IMR-90 (cell line): ENCODE measurements at regions not wholly inside any gene's neighbourhood (a gene's known extent, or its start where the extent isn't known, plus 50 kb on each side); places are given as distances from the start of the nearest gene placed in this dataset.

Source experiments
- ATAC-seq: fragments of 200-7000 bp; cut with Tn5 transposase; 2 replicates; pipeline ENCODE4 v1.9.1; 2020; ENCODE audit warnings: low read depth, mild to moderate bottlenecking, moderate library complexity
- BruUV-seq: library from RNA; stranded (reverse); fragments of 400-500 nt; replicated peaks from 2 replicates; lab custom pipeline; 2021; lab: Mats Ljungman, UMichigan
- CTCF ChIA-PET: fragments of 300-600 bp; formaldehyde crosslinking; extraction: SDS; loops from one replicate; lab custom pipeline; 2021; ENCODE audit warnings: antibody characterized with exemption; lab: Yijun Ruan, JAX
- POLR2A ChIA-PET: fragments of 300-600 bp; sonication (Branson Sonifier 250); formaldehyde crosslinking; loops from one replicate; lab custom pipeline; 2022; ENCODE audit warnings: antibody characterized with exemption; ENCODE audit not compliant: unreplicated experiment; lab: Charles Lee
- DNase-seq: peaks from one replicate; pipeline ENCODE4 v3.0.0; 2013
- H2AFZ ChIP-seq: replicated peaks from 2 replicates; pipeline ENCODE3; 2013; ENCODE audit warnings: low read length, mild to moderate bottlenecking; ENCODE audit not compliant: poor library complexity
- H2AK5ac ChIP-seq: 2 replicates; pipeline ENCODE4 v1.6.1; 2013; ENCODE audit warnings: low read depth, low read length, inconsistent platforms
- H2AK9ac ChIP-seq: replicated peaks from 2 replicates; pipeline ENCODE3; 2013; ENCODE audit warnings: mild to moderate bottlenecking, low read depth, low read length, moderate library complexity; ENCODE audit not compliant: poor library complexity
- H2BK120ac ChIP-seq: 2 replicates; pipeline ENCODE4 v1.6.1; 2013; ENCODE audit warnings: low read depth, low read length, inconsistent platforms
- H2BK15ac ChIP-seq: 3 replicates; pipeline ENCODE4 v1.6.1; 2013; ENCODE audit warnings: low read depth, low read length, inconsistent platforms
- H2BK20ac ChIP-seq: 2 replicates; pipeline ENCODE4 v1.6.1; 2013; ENCODE audit warnings: low read depth, mild to moderate bottlenecking, inconsistent platforms, low read length, moderate library complexity
- H2BK5ac ChIP-seq: 2 replicates; pipeline ENCODE4 v1.6.1; 2013; ENCODE audit warnings: mild to moderate bottlenecking, low read depth, low read length, inconsistent platforms; ENCODE audit not compliant: poor library complexity, severe bottlenecking
- H3K14ac ChIP-seq: replicated peaks from 2 replicates; pipeline ENCODE4 v1.6.1; 2013; ENCODE audit warnings: low read depth, low read length, inconsistent platforms
- H3K18ac ChIP-seq: 2 replicates; pipeline ENCODE4 v1.6.1; 2013; ENCODE audit warnings: low read depth, low read length, control low read depth
- H3K23ac ChIP-seq: 2 replicates; pipeline ENCODE4 v1.6.1; 2013; ENCODE audit warnings: low read depth, low read length, inconsistent platforms
- H3K27ac ChIP-seq: 2 replicates; pipeline ENCODE4 v1.5.1; 2013; ENCODE audit warnings: mild to moderate bottlenecking, control low read depth, low read length; ENCODE audit not compliant: insufficient read depth
- H3K27me3 ChIP-seq: 2 replicates; pipeline ENCODE4 v1.6.1; 2013; ENCODE audit warnings: low read length; ENCODE audit not compliant: control insufficient read depth, insufficient read depth
- H3K36me3 ChIP-seq: 2 replicates; pipeline ENCODE4 v1.6.1; 2013; ENCODE audit warnings: low read length, mixed read lengths; ENCODE audit not compliant: control insufficient read depth, insufficient read depth
- H3K4ac ChIP-seq: 2 replicates; pipeline ENCODE4 v1.6.1; 2013; ENCODE audit warnings: low read depth, low read length, inconsistent platforms
- H3K4me1 ChIP-seq: 2 replicates; pipeline ENCODE4 v1.6.1; 2013; ENCODE audit warnings: low read length, mixed read lengths; ENCODE audit not compliant: control insufficient read depth, insufficient read depth
- H3K4me2 ChIP-seq: 2 replicates; pipeline ENCODE4 v1.6.1; 2013; ENCODE audit warnings: low read depth, mild to moderate bottlenecking, control low read depth, low read length, moderate library complexity
- H3K4me3 ChIP-seq: 2 replicates; pipeline ENCODE4 v1.5.1; 2013; ENCODE audit warnings: low read depth, mild to moderate bottlenecking, control low read depth, low read length, moderate library complexity; ENCODE audit not compliant: insufficient read depth
- H3K56ac ChIP-seq: 2 replicates; pipeline ENCODE4 v1.6.1; 2013; ENCODE audit warnings: low read length, inconsistent platforms; ENCODE audit not compliant: insufficient read depth; ENCODE audit errors: extremely low read depth
- H3K79me1 ChIP-seq, 2 experiments: 2 replicates each; pipeline ENCODE4 v1.6.1; 2013; ENCODE audit warnings: low read length in 2 of 2, inconsistent platforms in 1 of 2, low read depth in 1 of 2
- H3K9ac ChIP-seq: 2 replicates; pipeline ENCODE4 v1.6.1; 2013; ENCODE audit warnings: low read depth, low read length, control low read depth
- H3K9me1 ChIP-seq: 2 replicates; pipeline ENCODE4 v1.6.1; 2013; ENCODE audit warnings: low read length, inconsistent platforms; ENCODE audit not compliant: insufficient read depth
- H3K9me3 ChIP-seq: 2 replicates; pipeline ENCODE4 v1.6.1; 2013; ENCODE audit warnings: low read length; ENCODE audit not compliant: control insufficient read depth, insufficient read depth
- H4K20me1 ChIP-seq: 2 replicates; pipeline ENCODE4 v1.6.1; 2013; ENCODE audit warnings: low read length, inconsistent platforms; ENCODE audit not compliant: insufficient read depth
- H4K5ac ChIP-seq: 2 replicates; pipeline ENCODE4 v1.6.1; 2013; ENCODE audit warnings: mild to moderate bottlenecking, low read depth, low read length, control low read depth
- H4K8ac ChIP-seq, 2 experiments: 2 replicates each; pipeline ENCODE4 v1.6.1; 2013; ENCODE audit warnings: low read depth in 2 of 2, low read length in 2 of 2, control low read depth in 1 of 2, inconsistent platforms in 1 of 2
- H4K91ac ChIP-seq: 2 replicates; pipeline ENCODE4 v1.6.1; 2013; ENCODE audit warnings: low read depth, low read length, inconsistent platforms; ENCODE audit not compliant: insufficient read depth
- BHLHE40 ChIP-seq: fragments of 150-350 bp; IDR thresholded peaks from 2 replicates; pipeline ENCODE4 v1.6.1; 2016; ENCODE audit warnings: mild to moderate bottlenecking, low read depth, low read length
- CEBPB ChIP-seq: IDR thresholded peaks from 2 replicates; pipeline ENCODE4 v1.6.1; 2012; ENCODE audit warnings: low read depth, low read length, improper control_type of control experiment
- CHD1 ChIP-seq: IDR thresholded peaks from 2 replicates; pipeline ENCODE4 v1.6.1; 2012; ENCODE audit warnings: low read depth, low read length, improper control_type of control experiment
- CTCF ChIP-seq: conservative IDR thresholded peaks from 2 replicates; pipeline ENCODE4 v1.5.1; 2012; ENCODE audit warnings: mild to moderate bottlenecking, low read depth, low read length, improper control_type of control experiment
- ELK1 ChIP-seq: fragments of 150-350 bp; IDR thresholded peaks from 2 replicates; pipeline ENCODE4 v1.6.1; 2016; ENCODE audit warnings: low read depth, mild to moderate bottlenecking, low read length, moderate library complexity, borderline replicate concordance
- FOS ChIP-seq: fragments of 150-350 bp; IDR thresholded peaks from 2 replicates; pipeline ENCODE4 v1.6.1; 2016; ENCODE audit warnings: low read depth, low read length
- MAFK ChIP-seq: IDR thresholded peaks from 2 replicates; pipeline ENCODE4 v1.6.1; 2012; ENCODE audit warnings: low read depth, low read length, improper control_type of control experiment
- MAZ ChIP-seq: IDR thresholded peaks from 2 replicates; pipeline ENCODE4 v1.6.1; 2012; ENCODE audit warnings: low read depth, mild to moderate bottlenecking, low read length, improper control_type of control experiment, moderate library complexity, borderline replicate concordance
- MXI1 ChIP-seq: IDR thresholded peaks from 2 replicates; pipeline ENCODE4 v1.6.1; 2012; ENCODE audit warnings: low read depth, mild to moderate bottlenecking, low read length, moderate library complexity, borderline replicate concordance
- NFE2L2 ChIP-seq: fragments of 150-350 bp; IDR thresholded peaks from 2 replicates; pipeline ENCODE4 v1.6.1; 2016; ENCODE audit warnings: low read depth, mild to moderate bottlenecking, low read length
- POLR2A ChIP-seq: IDR thresholded peaks from 2 replicates; pipeline ENCODE4 v1.6.1; 2012; ENCODE audit warnings: mild to moderate bottlenecking, low read depth, low read length
- RAD21 ChIP-seq: IDR thresholded peaks from 2 replicates; pipeline ENCODE4 v1.6.1; 2012; ENCODE audit warnings: low read length, improper control_type of control experiment
- RFX5 ChIP-seq: IDR thresholded peaks from 2 replicates; pipeline ENCODE4 v1.8.0; 2012; ENCODE audit warnings: low read depth, mild to moderate bottlenecking, low read length, moderate library complexity
- SMC3 ChIP-seq: fragments of 150-350 bp; IDR thresholded peaks from 2 replicates; pipeline ENCODE4 v1.6.1; 2016; ENCODE audit warnings: low read depth, mild to moderate bottlenecking, antibody characterized with exemption, low read length, moderate library complexity
- USF2 ChIP-seq: fragments of 150-350 bp; IDR thresholded peaks from 2 replicates; pipeline ENCODE4 v1.6.1; 2017; ENCODE audit warnings: mild to moderate bottlenecking, antibody characterized with exemption, low read length, low read depth
- WGBS, 2 experiments: methylation state at CpG; one replicate each; pipeline versions ENCODE4 v1.1.5 to v1.1.7; 2013; ENCODE audit warnings: missing lambda C conversion rate in 2 of 2; ENCODE audit not compliant: insufficient read length in 1 of 2; ENCODE audit errors: extremely low coverage in 2 of 2; 5-methylcytosine and 5-hydroxymethylcytosine counted together
- dilution Hi-C: fragments of 300-500 bp; cut with HindIII; formaldehyde crosslinking; loops from one replicate; pipeline ENCODE4 v1.14.3; 2018; ENCODE audit warnings: low sequenced_read_pairs; ENCODE audit not compliant: unreplicated experiment
- in situ Hi-C: fragments of 300-500 bp; cut with MboI; formaldehyde crosslinking; loops from 3 replicates; pipeline ENCODE4 v1.14.3; 2019; ENCODE audit warnings: low sequenced_read_pairs, inconsistent platforms, mixed read lengths
- intact Hi-C: fragments of 100-400 bp; cut with micrococcal nuclease; formaldehyde crosslinking; loops from 2 replicates; pipeline ENCODE4 v1.10.0; 2022

- H4K91ac ChIP-seq: no peak overlapping the region
- ChIA-PET CTCF (no interaction called here), POLR2A (no interaction called here)
- dilution Hi-C loops: no loop called here
- no peaks in the 10 kb centered on the region; the same call in 1 of the 2 replicates for H3K9me1 ChIP-seq
- no peak overlapping the region for H3K9ac ChIP-seq
- H3K9me3 ChIP-seq: no peaks in the 10 kb centered on the region
- H3K23ac ChIP-seq: no peak overlapping the region
- no peak for DNase-seq
- H4K5ac ChIP-seq: no peak overlapping the region
- H3K4me1 ChIP-seq: no peaks in the 10 kb centered on the region
- H2AFZ ChIP-seq: no peak overlapping the region
- H3K18ac ChIP-seq: no peak overlapping the region
- no peak overlapping the region for H3K4ac ChIP-seq
- no peak overlapping the region for H3K14ac ChIP-seq
- no peak overlapping the region for H3K4me2 ChIP-seq
- no peak overlapping the region for H2AK5ac ChIP-seq
- no peak overlapping the region for H3K56ac ChIP-seq
- WGBS, 2 experiments: no CpG with 5 or more reads among the region's 11 CpGs
- no peak overlapping the region for H2BK120ac ChIP-seq
- no peak overlapping the region for H2BK15ac ChIP-seq
- no peak overlapping the region for H2AK9ac ChIP-seq
- no peak for ATAC-seq
- BruUV-seq: no TSS peak
- no peak overlapping the region for H3K4me3 ChIP-seq
- H4K8ac ChIP-seq: no peak overlapping the region
- no peaks in the 10 kb centered on the region; the same call in 1 of the 2 replicates for H3K27me3 ChIP-seq
- no peaks in the 10 kb centered on the region for H3K36me3 ChIP-seq
- intact Hi-C loops: no loop called here
- no peak overlapping the region for H3K27ac ChIP-seq
- no peaks in the 10 kb centered on the region for H3K79me1 ChIP-seq
- H2BK20ac ChIP-seq: no peak overlapping the region
- in situ Hi-C loops: no loop called here
- H2BK5ac ChIP-seq: no peak overlapping the region
- H4K20me1 ChIP-seq: no peaks in the 10 kb centered on the region
- TF ChIP-seq MAZ (no peak), ELK1 (no peak), RAD21 (no peak), NFE2L2 (no peak), CTCF (no peak), CEBPB (no peak), SMC3 (no peak), POLR2A (no peak), BHLHE40 (no peak), CHD1 (no peak), RFX5 (no peak), MAFK (no peak), MXI1 (no peak), USF2 (no peak), FOS (no peak)
These were observed 503.1 kb downstream of the FOXO1 start for GRCh38 chr13:40163066-40164000.
